OCI-LY7 (cell line): ENCODE measurements at regions not wholly inside any gene's neighbourhood (a gene's known extent, or its start where the extent isn't known, plus 50 kb on each side); places are given as distances from the start of the nearest gene placed in this dataset.

Source experiments
- CTCF ChIP-seq: fragments of 200-600 bp; sonication (generic); conservative IDR thresholded peaks from 2 replicates; pipeline ENCODE4 v1.5.1; 2014; ENCODE audit warnings: mild to moderate bottlenecking, antibody characterized with exemption, low read length, moderate library complexity, mixed read lengths
- EZH2phosphoT487 ChIP-seq: fragments of 200-600 bp; sonication (generic); IDR thresholded peaks from 2 replicates; pipeline ENCODE4 v1.6.1; 2018; ENCODE audit warnings: low read depth, borderline replicate concordance, mild to moderate bottlenecking, mixed run types, antibody characterized with exemption, low read length, moderate library complexity, mixed read lengths

GRCh38 chr2:175806125-175806490 lies 196.0 kb downstream of the LNPK start:
- no peak for TF ChIP-seq CTCF
- no peak for TF ChIP-seq EZH2phosphoT487
